Memory B cell (primary cell): ENCODE measurements at regions not wholly inside any gene's neighbourhood (a gene's known extent, or its start where the extent isn't known, plus 50 kb on each side); places are given as distances from the start of the nearest gene placed in this dataset.

Source experiments
- ATAC-seq: fragments of 150-1000 bp; cut with Tn5 transposase; 2 replicates; pipeline ENCODE4 v1.10.0; 2021; ENCODE audit warnings: low read depth, mild to moderate bottlenecking, moderate library complexity
- DNase-seq, 2 donors: peaks; one replicate each; pipeline ENCODE4 v3.0.0; 2022; ENCODE audit warnings: low spot score in 2 of 2
- H3K27ac Mint-ChIP-seq: one replicate; pipeline ENCODE4 v1.8.0; 2022; ENCODE audit warnings: mild to moderate bottlenecking, moderate library complexity, mixed read lengths
- H3K27me3 Mint-ChIP-seq: one replicate; pipeline ENCODE4 v1.8.0; 2022; ENCODE audit warnings: mixed read lengths
- H3K36me3 Mint-ChIP-seq: one replicate; pipeline ENCODE4 v1.8.0; 2022; ENCODE audit warnings: mild to moderate bottlenecking, mixed read lengths
- H3K4me1 Mint-ChIP-seq: one replicate; pipeline ENCODE4 v1.8.0; 2022; ENCODE audit warnings: mixed read lengths
- H3K4me3 Mint-ChIP-seq: one replicate; pipeline ENCODE4 v1.8.0; 2022; ENCODE audit warnings: mild to moderate bottlenecking, moderate library complexity, mixed read lengths
- H3K9me3 Mint-ChIP-seq: one replicate; pipeline ENCODE4 v1.8.0; 2022; ENCODE audit warnings: mixed read lengths

DNA sequence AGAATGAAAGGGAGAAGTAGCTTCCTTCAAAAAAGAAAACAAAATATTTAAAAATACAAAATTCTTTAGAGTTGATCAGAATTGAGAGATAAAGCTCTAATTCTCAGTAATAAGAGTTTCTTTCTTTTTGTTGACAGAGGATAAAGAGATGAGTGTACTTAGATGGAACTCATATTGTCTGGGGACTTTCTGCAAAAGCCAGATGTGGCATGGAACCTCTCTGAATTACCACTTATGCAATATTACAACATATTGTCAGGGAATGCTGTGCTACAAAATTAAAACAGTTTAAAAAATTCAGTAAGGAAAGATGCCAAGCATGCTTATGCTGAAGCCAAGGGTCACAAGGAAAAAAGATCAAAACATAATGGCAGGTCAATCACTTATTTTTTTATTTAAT lies 386.6 kb upstream of the LRATD1 start:
- H3K4me1 Mint-ChIP-seq: no peaks in the 10 kb centered on the region
- no peaks in the 10 kb centered on the region for H3K27me3 Mint-ChIP-seq
- H3K4me3 Mint-ChIP-seq: no peak overlapping the region
- no peak for DNase-seq
- H3K9me3 Mint-ChIP-seq: no peaks in the 10 kb centered on the region
- ATAC-seq: no peak
- no peaks in the 10 kb centered on the region for H3K36me3 Mint-ChIP-seq
- no peak overlapping the region for H3K27ac Mint-ChIP-seq

DNA sequence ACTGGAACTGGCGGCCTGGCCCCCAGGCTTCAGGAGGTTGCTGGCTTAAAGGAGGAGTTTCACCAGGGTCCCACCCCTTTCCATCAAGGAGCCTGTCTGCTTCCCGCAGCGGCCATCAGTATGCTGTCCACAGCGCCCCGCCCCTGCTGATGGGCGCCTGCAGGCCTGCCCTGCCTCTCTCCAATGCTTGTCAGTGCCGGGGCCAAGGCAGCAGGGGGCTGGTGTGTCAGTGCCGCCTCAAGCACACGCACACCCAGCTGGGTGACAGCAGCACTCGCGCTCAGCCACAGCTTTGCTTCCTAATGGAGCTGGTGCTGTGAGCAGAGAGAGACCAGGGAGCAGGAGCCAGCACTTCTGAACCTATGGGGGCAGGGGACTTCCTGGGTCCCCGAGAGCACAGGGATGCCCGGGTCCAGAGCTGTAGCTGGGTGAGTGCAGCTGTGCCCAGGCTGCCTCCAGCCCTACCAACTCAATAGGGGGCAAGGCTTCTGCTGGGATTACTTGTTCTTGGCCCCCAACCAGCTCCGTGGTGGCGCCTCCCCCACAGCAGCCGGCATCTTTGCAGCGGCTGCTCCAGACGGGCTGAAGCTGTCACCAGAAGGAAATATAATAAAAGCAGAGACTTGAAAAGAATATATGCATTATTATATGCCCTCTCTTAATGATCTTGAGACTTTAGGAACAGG lies 377.2 kb upstream of the LRATD1 start:
- Mint-ChIP-seq H3K9me3 (peaks cover 11% of the 10 kb centered on the region), H3K36me3 (no peaks in the 10 kb centered on the region), H3K27ac (no peak overlapping the region), H3K4me3 (no peak overlapping the region), H3K4me1 (no peaks in the 10 kb centered on the region), H3K27me3 (no peaks in the 10 kb centered on the region)
- no peak for ATAC-seq
- DNase-seq: no peak

DNA sequence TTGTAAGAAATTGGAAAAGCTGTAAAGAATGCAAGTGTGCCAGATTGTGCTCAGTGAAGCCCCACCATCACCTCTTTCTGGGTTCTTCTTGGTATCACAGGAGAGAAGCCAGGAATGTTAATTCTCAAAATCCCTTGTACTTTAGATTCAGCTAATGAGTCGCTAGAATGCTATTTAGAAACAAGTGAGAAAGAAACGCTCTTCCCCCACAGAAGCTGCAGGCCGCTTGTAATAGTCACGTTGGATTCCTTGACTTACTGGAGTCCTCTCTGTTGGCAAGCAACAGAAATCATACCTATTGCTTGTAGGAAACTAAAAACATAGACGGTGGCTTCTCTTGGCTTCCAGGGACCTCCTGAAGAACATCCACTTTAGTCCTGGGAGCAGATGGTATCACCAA lies 375.6 kb upstream of the LRATD1 start:
- Mint-ChIP-seq H3K36me3 (no peaks in the 10 kb centered on the region), H3K27ac (no peak overlapping the region), H3K27me3 (no peaks in the 10 kb centered on the region), H3K4me1 (no peaks in the 10 kb centered on the region), H3K9me3 (peaks cover 8% of the 10 kb centered on the region), H3K4me3 (no peak overlapping the region)
- DNase-seq: no peak
- ATAC-seq: no peak

DNA sequence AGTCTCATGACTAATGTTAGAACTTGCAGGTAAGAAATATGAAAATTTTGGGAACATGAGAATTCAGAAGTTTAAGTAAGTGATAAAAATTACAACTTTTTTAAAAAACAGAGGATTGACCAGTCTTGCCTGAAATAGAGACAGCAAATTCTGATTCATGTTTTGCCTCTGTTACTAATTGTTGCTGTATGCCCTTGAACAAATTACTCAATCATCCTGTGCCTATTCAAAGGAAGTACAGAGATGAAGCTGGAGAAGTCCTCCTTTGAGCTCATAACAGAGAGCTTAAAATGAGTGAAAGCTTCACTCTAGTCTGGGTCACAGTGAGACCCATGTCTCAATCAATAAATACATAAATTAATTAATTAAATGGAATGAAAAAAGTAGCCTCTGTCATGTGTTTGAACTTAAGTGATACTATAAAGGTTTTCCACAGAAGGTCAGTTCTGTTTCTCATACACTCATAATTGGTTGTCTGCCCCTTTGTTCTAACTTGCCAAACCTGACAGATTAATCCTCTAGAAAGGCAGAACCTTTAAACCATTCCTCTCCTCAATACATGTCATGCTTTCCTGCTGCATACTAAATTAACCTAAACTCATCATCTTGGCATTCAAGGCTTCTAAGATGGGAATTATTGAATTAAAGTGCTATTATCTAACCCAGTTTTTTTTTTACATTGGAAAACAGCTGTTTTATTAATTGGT lies 374.6 kb upstream of the LRATD1 start:
- no peaks in the 10 kb centered on the region for H3K27me3 Mint-ChIP-seq
- H3K27ac Mint-ChIP-seq: no peak overlapping the region
- H3K36me3 Mint-ChIP-seq: no peaks in the 10 kb centered on the region
- no peaks in the 10 kb centered on the region for H3K4me1 Mint-ChIP-seq
- ATAC-seq (no peak), DNase-seq (no peak)
- peaks cover 5% of the 10 kb centered on the region for H3K9me3 Mint-ChIP-seq
- H3K4me3 Mint-ChIP-seq: no peak overlapping the region

DNA sequence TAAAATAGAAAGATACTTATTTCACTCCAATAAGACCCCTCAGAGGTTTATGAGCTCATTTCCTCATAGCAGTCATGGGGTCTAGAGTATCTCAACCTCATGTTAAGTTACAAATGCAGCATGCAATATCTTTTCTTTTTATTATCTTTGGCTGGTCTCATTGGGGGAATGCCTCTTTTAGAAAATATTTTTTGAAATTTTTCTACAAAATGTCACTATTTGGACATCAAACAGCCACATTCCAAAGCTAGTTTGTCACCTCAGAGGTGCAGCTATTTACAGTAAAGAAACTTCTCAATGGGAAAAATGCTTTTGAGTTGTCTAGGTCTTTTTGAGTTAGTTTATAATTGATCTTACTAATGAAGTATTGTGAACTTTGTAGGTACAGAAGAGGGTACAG lies 370.7 kb upstream of the LRATD1 start:
- no peaks in the 10 kb centered on the region for H3K27me3 Mint-ChIP-seq
- peaks cover 10% of the 10 kb centered on the region for H3K9me3 Mint-ChIP-seq
- ATAC-seq: no peak
- H3K4me1 Mint-ChIP-seq: no peaks in the 10 kb centered on the region
- H3K4me3 Mint-ChIP-seq: no peak overlapping the region
- no peak overlapping the region for H3K27ac Mint-ChIP-seq
- DNase-seq: no peak
- no peaks in the 10 kb centered on the region for H3K36me3 Mint-ChIP-seq

DNA sequence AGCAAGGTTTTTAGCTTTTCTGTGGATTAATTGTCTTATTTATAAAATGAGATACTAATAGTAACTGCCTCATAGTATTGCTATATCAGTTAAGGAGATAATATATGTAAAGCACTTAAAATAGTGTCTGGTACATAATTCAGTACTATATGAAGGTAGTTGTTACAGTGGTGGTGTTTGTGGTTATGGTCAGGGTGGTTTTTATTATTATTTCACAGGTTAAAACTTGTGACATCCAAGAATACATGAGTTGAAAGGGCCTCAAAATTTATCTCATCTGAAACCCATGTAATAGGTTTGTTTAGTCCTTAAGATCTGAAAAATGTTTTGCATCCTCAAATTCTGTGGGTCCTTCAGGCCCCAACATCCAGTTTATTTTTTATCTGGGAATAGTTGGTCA lies 369.5 kb upstream of the LRATD1 start:
- Mint-ChIP-seq H3K27me3 (no peaks in the 10 kb centered on the region), H3K4me3 (no peak overlapping the region), H3K36me3 (no peaks in the 10 kb centered on the region), H3K27ac (no peak overlapping the region), H3K9me3 (peaks cover 13% of the 10 kb centered on the region), H3K4me1 (no peaks in the 10 kb centered on the region)
- DNase-seq: no peak
- no peak for ATAC-seq

DNA sequence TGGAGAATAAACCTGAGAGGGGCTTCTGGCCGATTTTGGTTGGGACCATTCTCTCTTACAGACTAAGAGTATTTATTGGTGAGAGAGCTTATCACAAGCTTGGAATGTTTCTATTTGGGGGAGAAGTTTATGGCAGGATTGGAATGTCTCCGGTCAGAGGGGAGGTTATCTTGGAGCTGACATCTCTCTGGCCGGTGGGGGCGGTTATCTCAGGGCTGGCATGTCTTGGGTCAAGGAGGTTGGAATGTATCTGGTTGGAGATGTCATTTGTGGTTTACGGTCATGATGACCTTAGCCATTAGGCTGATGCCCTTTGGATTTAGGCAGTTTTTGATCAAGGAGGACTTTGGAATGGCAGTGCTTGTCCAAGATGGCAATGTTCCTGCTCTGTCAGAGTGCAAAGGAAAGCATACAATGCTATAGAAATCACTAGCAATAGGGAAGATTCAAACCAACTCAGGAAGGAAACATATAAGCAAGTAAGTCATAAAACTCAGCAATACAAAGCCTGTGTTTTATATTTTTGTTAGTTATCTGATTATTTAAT lies 362.4 kb upstream of the LRATD1 start:
- Mint-ChIP-seq H3K4me3 (no peak overlapping the region), H3K9me3 (peaks cover 14% of the 10 kb centered on the region), H3K27me3 (no peaks in the 10 kb centered on the region), H3K27ac (no peak overlapping the region), H3K36me3 (no peaks in the 10 kb centered on the region), H3K4me1 (no peaks in the 10 kb centered on the region)
- DNase-seq: no peak
- no peak for ATAC-seq

DNA sequence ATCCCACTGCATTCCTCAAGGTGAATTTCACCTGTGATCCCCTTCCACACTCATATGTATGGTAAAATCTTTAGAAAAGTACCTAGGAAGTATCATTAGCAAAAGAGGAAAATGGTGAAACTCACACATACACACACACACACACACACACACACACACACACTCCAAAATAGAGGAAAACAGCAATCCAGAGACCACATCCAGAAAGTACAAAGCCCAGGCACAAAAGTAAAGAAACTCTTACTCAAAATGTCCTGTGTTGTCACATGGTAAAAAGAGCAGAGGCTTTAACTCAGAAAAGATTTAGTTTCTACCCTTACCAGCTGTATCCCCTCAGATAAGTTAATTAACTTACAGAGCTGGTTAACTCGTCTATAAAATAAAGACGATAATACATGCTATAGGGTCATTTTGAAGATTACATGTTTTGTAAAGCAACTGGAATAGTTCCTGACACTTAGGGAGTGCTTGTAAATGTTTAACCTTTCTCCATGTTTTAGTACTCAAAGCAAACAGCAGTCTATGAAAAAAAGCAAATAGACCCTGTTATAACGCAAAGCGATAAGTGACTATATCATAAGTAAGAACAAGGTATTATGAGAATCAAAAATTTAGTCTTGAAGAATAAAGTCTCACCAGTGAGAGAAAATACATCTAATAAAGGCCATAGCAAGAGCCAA lies 360.0 kb upstream of the LRATD1 start:
- Mint-ChIP-seq H3K27me3 (no peaks in the 10 kb centered on the region), H3K9me3 (peaks cover 8% of the 10 kb centered on the region), H3K4me3 (no peak overlapping the region), H3K4me1 (no peaks in the 10 kb centered on the region), H3K36me3 (no peaks in the 10 kb centered on the region), H3K27ac (no peak overlapping the region)
- DNase-seq: no peak
- no peak for ATAC-seq

DNA sequence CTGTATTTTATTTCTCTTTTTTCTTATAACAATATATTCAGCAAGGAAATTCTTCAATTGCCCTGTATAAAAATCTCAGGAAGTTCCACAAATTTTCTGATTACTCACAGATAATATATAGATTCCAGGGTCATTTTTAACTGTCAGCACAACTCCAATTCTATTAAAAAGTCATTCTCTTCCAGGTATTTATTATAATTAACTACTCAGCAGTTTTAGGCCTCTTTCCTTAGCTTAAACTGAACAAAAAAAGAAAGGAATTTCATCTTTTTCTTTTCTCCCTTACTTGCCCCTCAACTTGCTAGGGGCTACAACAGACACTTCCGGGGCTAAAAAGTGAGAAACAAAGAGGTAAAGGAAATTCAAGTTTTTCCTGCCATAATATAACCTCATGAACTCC lies 358.9 kb upstream of the LRATD1 start:
- Mint-ChIP-seq H3K9me3 (peaks cover 10% of the 10 kb centered on the region), H3K4me1 (no peaks in the 10 kb centered on the region), H3K27me3 (no peaks in the 10 kb centered on the region), H3K36me3 (no peaks in the 10 kb centered on the region), H3K27ac (no peak overlapping the region), H3K4me3 (no peak overlapping the region)
- DNase-seq (no peak), ATAC-seq (no peak)

DNA sequence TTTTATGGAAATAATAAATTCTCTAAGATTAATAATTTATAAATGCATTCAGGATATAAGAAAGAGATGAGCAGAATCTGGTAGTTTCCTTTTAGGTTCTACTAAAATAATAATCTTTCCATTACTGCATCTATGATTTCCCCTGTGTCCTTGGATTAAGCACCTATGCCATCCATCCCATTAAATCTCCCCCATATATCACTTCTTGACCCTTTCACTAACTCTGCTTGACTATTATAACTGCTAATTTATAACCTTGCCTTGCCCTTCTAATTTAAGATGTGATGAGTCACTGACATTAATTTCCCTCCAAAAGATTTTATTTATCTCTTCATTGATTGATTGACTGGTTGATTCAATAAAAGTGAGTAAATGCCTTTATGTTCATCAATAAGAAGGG lies 348.3 kb upstream of the LRATD1 start:
- ATAC-seq: no peak
- H3K27me3 Mint-ChIP-seq: no peaks in the 10 kb centered on the region
- no peak overlapping the region for H3K27ac Mint-ChIP-seq
- H3K4me3 Mint-ChIP-seq: no peak overlapping the region
- no peaks in the 10 kb centered on the region for H3K4me1 Mint-ChIP-seq
- peaks cover 3% of the 10 kb centered on the region for H3K9me3 Mint-ChIP-seq
- no peak for DNase-seq
- no peaks in the 10 kb centered on the region for H3K36me3 Mint-ChIP-seq

DNA sequence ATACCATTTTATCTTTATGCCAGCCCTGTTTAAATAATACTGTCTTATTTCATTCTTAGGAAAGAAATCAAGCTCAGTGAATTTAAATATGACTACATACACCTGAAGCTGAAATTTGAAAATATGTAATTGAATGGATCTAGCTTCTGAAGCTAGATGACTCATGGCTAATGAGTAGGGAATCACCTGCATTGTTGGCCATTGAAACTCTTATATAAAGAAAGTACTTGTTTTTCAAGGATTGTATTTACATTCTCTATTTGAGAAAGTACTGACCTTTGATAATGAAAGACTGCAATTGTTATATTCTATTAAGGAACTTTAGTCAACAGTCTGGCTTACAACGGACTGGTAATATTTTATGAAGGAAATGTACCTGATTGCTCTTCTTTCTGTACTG lies 346.7 kb upstream of the LRATD1 start:
- H3K27me3 Mint-ChIP-seq: no peaks in the 10 kb centered on the region

DNA sequence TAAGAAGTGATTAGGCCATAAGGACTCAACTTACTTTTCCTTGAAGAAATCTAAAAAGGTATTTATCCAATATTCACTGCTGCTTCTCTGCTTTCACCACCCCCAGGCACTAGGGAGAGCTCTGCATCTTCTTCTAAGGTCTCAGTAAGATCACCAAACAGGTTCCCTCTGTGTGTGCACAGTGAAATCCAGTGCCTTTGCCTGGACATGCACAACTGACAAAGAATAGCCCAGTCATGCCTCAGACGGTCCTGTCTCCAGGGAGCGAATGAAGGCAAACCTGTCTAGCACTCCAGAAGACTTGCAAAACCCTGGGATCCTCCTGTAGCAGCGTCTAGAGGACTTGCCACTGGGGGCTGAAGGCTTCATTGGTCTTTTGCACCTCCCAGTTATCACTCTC lies 344.5 kb upstream of the LRATD1 start:
- Mint-ChIP-seq H3K27me3 (no peaks in the 10 kb centered on the region), H3K36me3 (no peaks in the 10 kb centered on the region), H3K27ac (no peak overlapping the region), H3K4me1 (no peaks in the 10 kb centered on the region), H3K4me3 (no peak overlapping the region), H3K9me3 (peaks cover 2% of the 10 kb centered on the region)
- ATAC-seq (no peak), DNase-seq (no peak)

More for the DNA sequence above, 346.7 kb upstream of the LRATD1 start:
- DNase-seq: no peak
- Mint-ChIP-seq H3K27ac (no peak overlapping the region), H3K36me3 (no peaks in the 10 kb centered on the region), H3K4me1 (no peaks in the 10 kb centered on the region), H3K9me3 (peaks cover 3% of the 10 kb centered on the region), H3K4me3 (no peak overlapping the region)
- ATAC-seq: no peak

DNA sequence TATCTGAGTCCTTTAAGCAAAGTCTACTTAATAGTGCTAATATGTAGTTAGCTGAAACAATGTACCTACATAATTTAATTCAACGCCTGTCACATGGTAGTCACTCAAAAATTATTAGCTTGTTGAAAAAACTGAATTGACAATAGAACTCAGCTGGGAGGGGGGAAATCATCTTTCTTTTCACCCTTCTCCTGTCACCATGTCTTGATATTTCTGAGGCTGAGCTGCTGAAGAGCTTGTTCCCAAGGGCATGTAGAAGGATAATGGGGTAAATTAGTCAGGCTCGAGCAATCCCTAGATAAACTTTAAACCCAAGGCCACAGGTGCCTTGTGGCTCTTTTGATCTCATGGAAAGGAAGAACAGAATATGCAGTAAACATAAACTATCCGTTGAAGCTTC lies 339.6 kb upstream of the LRATD1 start:
- Mint-ChIP-seq H3K4me3 (no peak overlapping the region), H3K9me3 (peaks cover 2% of the 10 kb centered on the region), H3K36me3 (no peaks in the 10 kb centered on the region), H3K27me3 (no peaks in the 10 kb centered on the region), H3K27ac (no peak overlapping the region), H3K4me1 (no peaks in the 10 kb centered on the region)
- no peak for DNase-seq
- ATAC-seq: no peak

DNA sequence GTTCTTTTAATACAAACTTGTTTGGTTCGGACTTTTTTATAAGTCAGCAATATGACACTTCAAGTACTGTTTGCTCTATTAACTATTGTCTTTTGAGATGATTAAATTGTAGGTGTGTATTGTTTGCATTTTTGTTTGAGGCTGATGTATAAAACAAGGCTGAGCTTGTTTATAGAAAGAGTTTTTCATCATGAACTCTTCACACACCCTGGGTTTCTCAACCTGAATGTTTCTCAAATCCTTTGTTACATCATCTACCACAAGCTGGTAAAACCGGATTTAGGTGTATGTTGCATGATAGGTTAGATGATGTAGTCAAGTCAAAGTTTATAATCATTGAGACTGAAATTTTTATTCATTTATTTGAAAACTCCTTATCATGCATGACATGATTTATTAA lies 335.2 kb upstream of the LRATD1 start:
- no peaks in the 10 kb centered on the region for H3K4me1 Mint-ChIP-seq
- DNase-seq (no peak), ATAC-seq (no peak)
- H3K27me3 Mint-ChIP-seq: no peaks in the 10 kb centered on the region
- no peak overlapping the region for H3K27ac Mint-ChIP-seq
- H3K9me3 Mint-ChIP-seq: peaks cover 2% of the 10 kb centered on the region
- no peaks in the 10 kb centered on the region for H3K36me3 Mint-ChIP-seq
- H3K4me3 Mint-ChIP-seq: no peak overlapping the region
